ELR (cell line): ENCODE measurements at regions not wholly inside any gene's neighbourhood (a gene's known extent, or its start where the extent isn't known, plus 50 kb on each side); places are given as distances from the start of the nearest gene placed in this dataset.
"Not testable (repeated sequence)": the region's sequence is repeated elsewhere in the genome, so short reads cannot be mapped to it uniquely, and the experiment has no call there.

Experiments
- DNase-seq: peaks from one replicate; pipeline ENCODE4 v3.0.0-alpha.2; 2015; ENCODE audit warnings: low read depth

DNA sequence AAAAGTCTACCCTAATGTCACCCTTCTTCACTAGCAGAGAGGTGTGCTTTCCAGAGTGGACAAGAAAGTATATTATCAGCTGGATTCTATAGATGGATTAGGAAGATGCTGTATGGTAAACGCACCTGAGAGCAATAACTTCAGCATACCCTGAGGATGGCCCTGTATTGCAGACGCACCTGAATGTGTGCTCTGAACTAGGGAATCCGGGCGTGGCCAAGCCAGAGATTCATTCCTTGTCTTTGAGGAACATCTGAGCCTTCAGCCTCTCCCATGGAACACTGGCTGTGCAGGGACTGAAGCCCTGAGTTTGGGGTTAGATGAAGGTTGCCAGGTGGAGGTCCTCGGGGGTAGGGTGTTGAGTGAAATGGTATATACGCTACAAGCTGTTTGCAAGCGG is 66.2 kb upstream of the NFE2L3 start:
- DNase-seq = no peak

DNA sequence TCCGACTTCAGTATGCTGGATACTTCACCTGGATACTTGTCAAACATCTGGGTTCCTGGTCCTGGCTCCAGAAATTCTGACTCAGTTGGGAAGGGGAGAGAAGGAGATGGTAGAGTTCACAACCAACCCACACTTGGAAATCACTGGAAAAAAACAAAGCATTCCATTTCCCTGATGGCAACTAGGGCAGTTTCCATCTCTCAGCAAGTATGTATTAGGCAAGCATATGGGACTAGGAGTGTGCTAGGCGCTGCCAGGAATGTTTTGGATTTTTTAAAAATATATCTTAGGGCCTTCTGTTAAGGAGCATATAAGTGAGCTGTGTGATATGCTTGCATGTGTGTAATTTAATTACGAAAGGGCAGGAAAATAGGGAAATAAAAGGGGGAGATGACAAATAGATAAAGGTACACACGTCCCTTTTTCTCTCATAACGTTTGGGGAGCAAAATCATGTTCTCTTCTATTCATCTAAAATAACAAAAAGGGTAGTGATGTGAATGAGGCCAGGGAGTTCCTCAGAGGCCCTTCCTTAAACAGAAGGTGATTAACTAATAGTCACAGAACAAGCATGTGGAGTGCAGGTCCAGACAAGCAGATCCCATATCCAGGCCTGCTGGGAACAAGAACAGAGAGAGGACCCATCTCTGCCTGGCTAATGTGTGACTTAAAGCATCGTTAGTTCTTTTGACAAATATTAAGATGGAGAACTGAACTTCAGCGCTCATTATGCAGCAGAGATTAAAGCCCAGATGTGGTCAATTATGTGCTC is 64.5 kb upstream of the NFE2L3 start:
- no peak for DNase-seq

DNA sequence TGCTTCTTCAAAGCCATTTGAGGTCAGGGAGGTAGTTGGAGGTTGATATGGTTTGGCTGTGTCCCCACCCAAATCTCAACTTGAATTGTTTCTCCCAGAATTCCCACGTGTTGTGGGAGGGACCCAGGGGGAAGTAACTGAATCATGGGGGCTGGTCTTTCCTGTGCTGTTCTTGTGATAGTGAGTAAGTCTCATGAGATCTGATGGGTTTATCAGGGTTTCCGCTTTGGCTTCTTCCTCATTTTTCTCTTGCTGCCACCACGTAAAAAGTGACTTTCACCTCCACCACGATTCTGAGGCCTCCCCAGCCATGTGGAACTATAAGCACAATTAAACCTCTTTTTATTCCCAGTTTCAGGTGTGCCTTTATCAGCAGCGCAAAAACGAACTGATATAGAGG is 62.5 kb upstream of the NFE2L3 start:
- DNase-seq = not testable (repeated sequence)

GRCh38 chr7:26090927-26091519 is 61.0 kb upstream of the NFE2L3 start:
- DNase-seq = peak; percentile 71

DNA sequence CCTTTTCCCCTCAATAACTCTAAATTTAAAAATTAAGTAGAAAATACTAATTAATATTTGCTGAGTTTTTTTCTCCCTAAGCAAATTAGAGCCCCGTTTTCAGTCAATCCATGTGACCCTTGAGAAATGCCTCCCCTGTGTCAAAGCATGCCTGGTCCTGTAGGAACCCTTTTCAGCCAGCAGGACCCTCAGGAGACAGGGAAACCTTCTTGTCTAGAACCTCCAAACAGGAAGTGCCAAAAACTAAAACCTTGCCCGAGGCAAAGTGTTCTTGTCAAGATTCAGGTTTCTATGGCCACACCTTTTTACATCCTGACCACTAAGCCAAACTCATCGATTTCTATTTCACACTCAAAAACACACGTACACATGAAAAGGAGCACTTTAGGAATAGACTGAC is 60.1 kb upstream of the NFE2L3 start:
- DNase-seq = peak; percentile 58

GRCh38 chr7:26093023-26093422 is 59.0 kb upstream of the NFE2L3 start:
- no peak for DNase-seq

DNA sequence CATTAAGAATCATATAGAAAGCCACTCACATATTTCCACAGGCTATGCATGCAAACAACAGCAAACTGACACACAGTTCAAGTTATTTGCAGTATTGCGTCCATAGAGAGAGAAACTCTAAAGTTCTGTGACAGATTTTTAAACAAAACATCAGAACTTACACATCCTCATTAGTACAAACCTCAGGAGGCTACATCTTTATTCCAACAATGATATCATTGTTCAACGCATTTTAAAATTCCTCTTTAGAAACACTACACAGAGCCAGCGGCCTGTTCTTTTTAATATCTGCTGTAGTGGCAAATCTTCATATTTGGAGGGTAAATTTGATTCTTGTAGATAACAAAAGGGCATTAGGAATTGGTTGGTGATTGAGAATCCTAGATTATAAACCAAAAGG is 55.9 kb upstream of the NFE2L3 start:
- DNase-seq = no peak

DNA sequence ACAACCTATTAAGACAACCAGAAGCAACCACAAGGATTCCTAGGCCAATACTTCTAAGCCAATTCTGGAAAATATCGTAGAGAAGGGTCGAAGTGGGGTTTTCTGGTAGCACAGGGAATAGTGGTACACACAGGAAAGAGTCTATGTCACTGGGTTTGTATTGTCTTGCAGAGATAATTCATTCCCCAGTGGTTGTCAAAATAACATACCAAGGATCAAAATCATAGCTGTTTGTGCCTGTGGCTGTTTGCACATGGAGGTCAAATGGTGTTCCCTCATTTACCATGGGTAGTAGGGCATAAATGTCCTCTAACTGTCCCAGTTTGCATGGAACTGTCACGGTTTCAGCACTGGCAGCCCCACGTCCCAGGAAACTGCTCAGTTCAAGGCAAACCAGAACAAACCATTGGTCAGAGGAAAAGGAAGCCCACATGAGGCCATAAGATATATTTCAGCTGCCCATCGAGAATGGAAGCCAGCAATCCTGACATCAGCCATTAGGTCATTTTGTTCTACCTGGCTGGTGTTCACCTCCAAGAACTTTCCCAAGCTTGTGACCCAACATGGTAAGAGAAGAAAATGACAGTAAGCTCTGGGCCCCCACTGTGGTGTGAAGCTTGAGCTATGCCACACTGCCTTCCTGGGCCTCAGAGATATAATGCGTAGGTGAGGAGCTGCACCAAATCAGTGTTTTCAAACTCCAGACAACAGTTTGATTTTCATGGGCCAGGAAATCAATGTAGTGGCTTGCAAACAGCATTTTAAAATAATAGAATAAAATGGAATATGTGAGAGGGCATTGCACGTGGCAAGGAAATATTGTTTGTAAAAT is 53.9 kb upstream of the NFE2L3 start:
- DNase-seq = no peak

- DNase-seq = no peak
These were observed 52.8 kb upstream of the NFE2L3 start for GRCh38 chr7:26099236-26099635.

- no peak for DNase-seq
These were observed 51.3 kb upstream of the NFE2L3 start for GRCh38 chr7:26100406-26101339.

- DNase-seq = no peak
These were observed 50.4 kb upstream of the NFE2L3 start for GRCh38 chr7:26101361-26102151.

GRCh38 chr7:26102176-26102575 is 49.8 kb upstream of the NFE2L3 start:
- no peak for DNase-seq
